Caco-2 (cell line): ENCODE measurements at regions not wholly inside any gene's neighbourhood (a gene's known extent, or its start where the extent isn't known, plus 50 kb on each side); places are given as distances from the start of the nearest gene placed in this dataset.

Source experiments
- BruUV-seq: library from RNA; stranded (reverse); fragments of 400-500 nt; replicated peaks from 2 replicates; lab custom pipeline; 2021; lab: Mats Ljungman, UMichigan
- CTCF ChIA-PET: fragments of 300-600 bp; sonication (Branson Sonifier 250); formaldehyde crosslinking; loops from one replicate; lab custom pipeline; 2022; ENCODE audit warnings: antibody characterized with exemption; lab: Charles Lee
- POLR2A ChIA-PET: fragments of 300-600 bp; sonication (Branson Sonifier 250); formaldehyde crosslinking; loops from one replicate; lab custom pipeline; 2022; ENCODE audit warnings: antibody characterized with exemption; lab: Charles Lee
- DNase-seq, 2 experiments: peaks; one replicate each; pipeline versions ENCODE4 v3.0.0 to v3.0.0-alpha.2; 2020 to 2022
- H3K27me3 ChIP-seq: replicated peaks from 2 replicates; pipeline ENCODE4 v1.6.0; 2011; ENCODE audit warnings: low read length; ENCODE audit not compliant: control insufficient read depth, insufficient read depth
- H3K36me3 ChIP-seq: 2 replicates; pipeline ENCODE4 v1.5.1; 2011; ENCODE audit warnings: low read length; ENCODE audit not compliant: control insufficient read depth, insufficient read depth
- H3K4me1 ChIP-seq: fragments of 250-450 bp; sonication (Bioruptor Pico); 2 replicates; pipeline ENCODE4 v1.5.1; 2020; ENCODE audit warnings: mild to moderate bottlenecking
- H3K4me3 ChIP-seq: 2 replicates; pipeline ENCODE4 v1.5.1; 2011; ENCODE audit warnings: low read depth, mild to moderate bottlenecking, control low read depth, low read length
- H3K9me3 ChIP-seq: fragments of 250-450 bp; sonication (Bioruptor Pico); 2 replicates; pipeline ENCODE4 v1.5.1; 2020; ENCODE audit warnings: mild to moderate bottlenecking, moderate library complexity
- H3K27ac Mint-ChIP-seq: one replicate; pipeline ENCODE4 v1.8.0; 2022; ENCODE audit warnings: mixed read lengths; ENCODE audit not compliant: unreplicated experiment
- H3K27me3 Mint-ChIP-seq: one replicate; pipeline ENCODE4 v1.8.0; 2022; ENCODE audit warnings: mixed read lengths; ENCODE audit not compliant: insufficient read depth, unreplicated experiment
- H3K36me3 Mint-ChIP-seq: one replicate; pipeline ENCODE4 v1.8.0; 2022; ENCODE audit warnings: mild to moderate bottlenecking, mixed read lengths; ENCODE audit not compliant: insufficient read depth, unreplicated experiment
- H3K4me1 Mint-ChIP-seq: one replicate; pipeline ENCODE4 v1.8.0; 2022; ENCODE audit warnings: low read depth, mixed read lengths; ENCODE audit not compliant: unreplicated experiment
- H3K4me3 Mint-ChIP-seq: one replicate; pipeline ENCODE4 v1.8.0; 2022; ENCODE audit warnings: mild to moderate bottlenecking, moderate library complexity, mixed read lengths; ENCODE audit not compliant: unreplicated experiment
- H3K9me3 Mint-ChIP-seq: one replicate; pipeline ENCODE4 v1.8.0; 2022; ENCODE audit warnings: mixed read lengths; ENCODE audit not compliant: unreplicated experiment
- intact Hi-C: fragments of 100-400 bp; cut with micrococcal nuclease; formaldehyde crosslinking; loops from one replicate; pipeline ENCODE4 v1.10.0; 2022; ENCODE audit not compliant: unreplicated experiment
- TF ChIP-seq, protein P1 (sequence below), 2 experiments: fragments of 200-600 bp in 1 of 2; IDR thresholded peaks; 1 replicate in 1 of 2; 2 replicates in 1 of 2; pipeline versions ENCODE4 v1.5.1 to v1.8.0; 2011 to 2022; ENCODE audit warnings: antibody characterized with exemption in 1 of 2, control low read depth in 1 of 2, inconsistent platforms in 1 of 2, low read depth in 1 of 2, low read length in 1 of 2, mild to moderate bottlenecking in 1 of 2, moderate library complexity in 1 of 2; ENCODE audit not compliant: insufficient read depth in 1 of 2, severe bottlenecking in 1 of 2, unreplicated experiment in 1 of 2

DNA sequence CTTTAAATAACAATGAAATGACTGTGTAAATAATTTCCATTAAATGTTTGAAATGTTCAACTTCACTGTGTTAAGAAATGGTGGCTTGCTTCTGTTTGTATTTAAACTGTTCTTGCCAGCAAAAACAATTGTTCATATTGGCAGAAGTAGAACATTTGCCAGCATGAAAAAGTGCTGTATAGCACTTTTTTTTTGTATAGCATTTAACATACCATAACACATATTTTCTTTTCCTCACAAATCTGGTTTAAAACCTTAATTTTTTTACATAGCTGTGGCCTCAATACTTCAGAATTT lies 94.1 kb downstream of the COX18 start:
- BruUV-seq = no TSS peak
- POLR2A ChIA-PET = no interaction called here
- H3K27ac Mint-ChIP-seq = no peak overlapping the region

GRCh38 chr4:72974694-72975487 lies 94.6 kb downstream of the COX18 start:
- ChIA-PET CTCF (no interaction called here), POLR2A (no interaction called here)
- Histone ChIP-seq H3K4me1 (no peaks in the 10 kb centered on the region), H3K9me3 (no peaks in the 10 kb centered on the region), H3K36me3 (no peaks in the 10 kb centered on the region), H3K4me3 (no peak overlapping the region), H3K27me3 (no peaks in the 10 kb centered on the region)
- Mint-ChIP-seq H3K4me3 (no peak overlapping the region), H3K27me3 (peaks cover 4% of the 10 kb centered on the region), H3K36me3 (no peaks in the 10 kb centered on the region), H3K9me3 (no peaks in the 10 kb centered on the region), H3K27ac (no peak overlapping the region), H3K4me1 (no peaks in the 10 kb centered on the region)
- no peak for DNase-seq
- TF ChIP-seq, protein P1, sequence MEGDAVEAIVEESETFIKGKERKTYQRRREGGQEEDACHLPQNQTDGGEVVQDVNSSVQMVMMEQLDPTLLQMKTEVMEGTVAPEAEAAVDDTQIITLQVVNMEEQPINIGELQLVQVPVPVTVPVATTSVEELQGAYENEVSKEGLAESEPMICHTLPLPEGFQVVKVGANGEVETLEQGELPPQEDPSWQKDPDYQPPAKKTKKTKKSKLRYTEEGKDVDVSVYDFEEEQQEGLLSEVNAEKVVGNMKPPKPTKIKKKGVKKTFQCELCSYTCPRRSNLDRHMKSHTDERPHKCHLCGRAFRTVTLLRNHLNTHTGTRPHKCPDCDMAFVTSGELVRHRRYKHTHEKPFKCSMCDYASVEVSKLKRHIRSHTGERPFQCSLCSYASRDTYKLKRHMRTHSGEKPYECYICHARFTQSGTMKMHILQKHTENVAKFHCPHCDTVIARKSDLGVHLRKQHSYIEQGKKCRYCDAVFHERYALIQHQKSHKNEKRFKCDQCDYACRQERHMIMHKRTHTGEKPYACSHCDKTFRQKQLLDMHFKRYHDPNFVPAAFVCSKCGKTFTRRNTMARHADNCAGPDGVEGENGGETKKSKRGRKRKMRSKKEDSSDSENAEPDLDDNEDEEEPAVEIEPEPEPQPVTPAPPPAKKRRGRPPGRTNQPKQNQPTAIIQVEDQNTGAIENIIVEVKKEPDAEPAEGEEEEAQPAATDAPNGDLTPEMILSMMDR (IDR thresholded peaks at IDR 0.05; ENCODE audit: insufficient read depth in 1 of 2, low read depth in 1 of 2, low read length in 1 of 2, severe bottlenecking in 1 of 2, unreplicated experiment in 1 of 2) = no peak
- intact Hi-C loops = no loop called here
- BruUV-seq = no TSS peak

More for the DNA sequence above, 94.1 kb downstream of the COX18 start:
- H3K36me3 Mint-ChIP-seq = no peaks in the 10 kb centered on the region
- no peak overlapping the region for H3K4me3 Mint-ChIP-seq
- no peaks in the 10 kb centered on the region for H3K9me3 ChIP-seq
- H3K27me3 Mint-ChIP-seq = peaks cover 7% of the 10 kb centered on the region
- TF ChIP-seq, protein P1 (IDR thresholded peaks at IDR 0.05; ENCODE audit: insufficient read depth in 1 of 2, low read depth in 1 of 2, low read length in 1 of 2, severe bottlenecking in 1 of 2, unreplicated experiment in 1 of 2) = no peak
- H3K36me3 ChIP-seq = no peaks in the 10 kb centered on the region
- CTCF ChIA-PET = no interaction called here
- no peak overlapping the region for H3K4me3 ChIP-seq
- no peaks in the 10 kb centered on the region for H3K27me3 ChIP-seq
- no peaks in the 10 kb centered on the region for H3K4me1 ChIP-seq
- no peaks in the 10 kb centered on the region for H3K9me3 Mint-ChIP-seq
- intact Hi-C loops = no loop called here
- no peaks in the 10 kb centered on the region for H3K4me1 Mint-ChIP-seq
- no peak for DNase-seq

DNA sequence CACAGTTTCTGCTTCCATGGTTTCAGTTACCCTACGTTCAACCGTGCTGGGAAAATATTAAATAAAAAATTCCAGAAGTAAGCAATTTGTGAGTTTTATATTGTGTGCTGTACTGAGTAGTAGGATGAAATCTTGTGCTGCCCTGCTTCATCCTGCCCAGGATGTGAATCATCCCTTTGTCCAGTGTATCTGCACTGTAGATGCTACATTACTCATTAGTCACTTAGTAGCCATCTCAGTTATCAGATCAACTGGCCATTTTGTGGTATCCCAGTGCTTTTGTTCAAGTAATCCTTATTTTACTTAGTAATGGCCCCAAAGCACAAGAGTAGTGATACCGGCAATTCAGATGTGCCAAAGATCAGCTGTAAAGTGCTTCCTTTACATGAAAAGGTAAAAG lies 97.9 kb downstream of the COX18 start:
- ChIA-PET CTCF (no interaction called here), POLR2A (no interaction called here)
- no peaks in the 10 kb centered on the region for H3K9me3 ChIP-seq
- H3K4me1 ChIP-seq = no peaks in the 10 kb centered on the region
- H3K27me3 Mint-ChIP-seq = no peaks in the 10 kb centered on the region
- H3K4me3 Mint-ChIP-seq = no peak overlapping the region
- H3K27me3 ChIP-seq = no peaks in the 10 kb centered on the region
- no peak overlapping the region for H3K27ac Mint-ChIP-seq
- intact Hi-C loops = no loop called here
- TF ChIP-seq, protein P1 (IDR thresholded peaks at IDR 0.05; ENCODE audit: insufficient read depth in 1 of 2, low read depth in 1 of 2, low read length in 1 of 2, severe bottlenecking in 1 of 2, unreplicated experiment in 1 of 2) = no peak
- H3K4me1 Mint-ChIP-seq = no peaks in the 10 kb centered on the region
- no TSS peak for BruUV-seq
- no peaks in the 10 kb centered on the region for H3K36me3 ChIP-seq
- DNase-seq = no peak
- H3K9me3 Mint-ChIP-seq = no peaks in the 10 kb centered on the region
- no peaks in the 10 kb centered on the region for H3K36me3 Mint-ChIP-seq
- H3K4me3 ChIP-seq = no peak overlapping the region
